ENCODE measurements at regions not wholly inside any gene's neighbourhood (a gene's known extent, or its start where the extent isn't known, plus 50 kb on each side); places are given as distances from the start of the nearest gene placed in this dataset.

- H2AFZ ChIP-seq (replicated peaks), result no peak overlapping the region
- H3K9me3 Mint-ChIP-seq, result no peaks in the 10 kb centered on the region
- H3K4me3 Mint-ChIP-seq, result no peak overlapping the region
- no peak overlapping the region for H3K4me2 ChIP-seq
- no peaks in the 10 kb centered on the region for H3K79me2 ChIP-seq (ENCODE audit: low read depth)
- H3K27ac ChIP-seq, result no peak overlapping the region
- H3K27me3 ChIP-seq, result no peaks in the 10 kb centered on the region
- no peak overlapping the region for H3K4me3 ChIP-seq
- no peaks in the 10 kb centered on the region for H3K36me3 Mint-ChIP-seq
- no peaks in the 10 kb centered on the region for H3K4me1 ChIP-seq
- TF ChIP-seq EZH2 (IDR thresholded peaks at IDR 0.05) (no peak), EZH2phosphoT487 (IDR thresholded peaks at IDR 0.05) (no peak), CTCF (IDR thresholded peaks at IDR 0.05) (no peak)
- no peaks in the 10 kb centered on the region for H3F3A ChIP-seq (ENCODE audit: low read depth)
- H3K9ac ChIP-seq, result no peak overlapping the region
- no peaks in the 10 kb centered on the region for H4K20me1 ChIP-seq (ENCODE audit: low read depth)
- no peak for DNase-seq (ENCODE audit: low spot score)
- H3K9me3 ChIP-seq (ENCODE audit: low read depth), result no peaks in the 10 kb centered on the region
- H3K4me1 Mint-ChIP-seq, result no peaks in the 10 kb centered on the region
- no peak overlapping the region for H3K27ac Mint-ChIP-seq
- no peaks in the 10 kb centered on the region for H3K27me3 Mint-ChIP-seq (ENCODE audit: insufficient read depth, low read depth)
- no peaks in the 10 kb centered on the region for H3K36me3 ChIP-seq
Observed at GRCh38 chr2:22842205-22842869, 542.6 kb upstream of the KLHL29 start.

GRCh38 chr2:22843919-22844537 lies 541.0 kb upstream of the KLHL29 start:
- no peaks in the 10 kb centered on the region for H3K27me3 Mint-ChIP-seq (ENCODE audit: insufficient read depth, low read depth)
- Histone ChIP-seq H4K20me1 (ENCODE audit: low read depth) (no peaks in the 10 kb centered on the region), H3K4me1 (no peaks in the 10 kb centered on the region), H3K4me2 (no peak overlapping the region), H3K9me3 (ENCODE audit: low read depth) (no peaks in the 10 kb centered on the region), H3K27ac (no peak overlapping the region), H2AFZ (replicated peaks) (no peak overlapping the region), H3F3A (ENCODE audit: low read depth) (no peaks in the 10 kb centered on the region), H3K4me3 (no peak overlapping the region), H3K79me2 (ENCODE audit: low read depth) (no peaks in the 10 kb centered on the region), H3K9ac (no peak overlapping the region), H3K36me3 (no peaks in the 10 kb centered on the region), H3K27me3 (no peaks in the 10 kb centered on the region)
- TF ChIP-seq EZH2phosphoT487 (IDR thresholded peaks at IDR 0.05), result no peak
- TF ChIP-seq CTCF (IDR thresholded peaks at IDR 0.05), result no peak
- no peak for TF ChIP-seq EZH2 (IDR thresholded peaks at IDR 0.05)
- no peaks in the 10 kb centered on the region for H3K36me3 Mint-ChIP-seq
- no peaks in the 10 kb centered on the region for H3K9me3 Mint-ChIP-seq
- H3K4me1 Mint-ChIP-seq, result no peaks in the 10 kb centered on the region
- DNase-seq (ENCODE audit: low spot score), result no peak
- no peak overlapping the region for H3K27ac Mint-ChIP-seq
- no peak overlapping the region for H3K4me3 Mint-ChIP-seq

- H3K27me3 ChIP-seq, result no peaks in the 10 kb centered on the region
- H3F3A ChIP-seq (ENCODE audit: low read depth), result no peaks in the 10 kb centered on the region
- no peak overlapping the region for H3K9ac ChIP-seq
- H3K27me3 Mint-ChIP-seq (ENCODE audit: insufficient read depth, low read depth), result no peaks in the 10 kb centered on the region
- no peak overlapping the region for H3K27ac Mint-ChIP-seq
- H3K79me2 ChIP-seq (ENCODE audit: low read depth), result no peaks in the 10 kb centered on the region
- no peak overlapping the region for H2AFZ ChIP-seq (replicated peaks)
- H3K36me3 Mint-ChIP-seq, result no peaks in the 10 kb centered on the region
- H3K27ac ChIP-seq, result no peak overlapping the region
- no peak for TF ChIP-seq EZH2phosphoT487 (IDR thresholded peaks at IDR 0.05)
- TF ChIP-seq EZH2 (IDR thresholded peaks at IDR 0.05), result no peak
- no peak for TF ChIP-seq CTCF (IDR thresholded peaks at IDR 0.05)
- H4K20me1 ChIP-seq (ENCODE audit: low read depth), result no peaks in the 10 kb centered on the region
- no peak for DNase-seq (ENCODE audit: low spot score)
- H3K9me3 Mint-ChIP-seq, result no peaks in the 10 kb centered on the region
- H3K4me1 ChIP-seq, result peaks cover 9% of the 10 kb centered on the region
- H3K4me3 ChIP-seq, result no peak overlapping the region
- H3K9me3 ChIP-seq (ENCODE audit: low read depth), result no peaks in the 10 kb centered on the region
- no peak overlapping the region for H3K4me2 ChIP-seq
- no peak overlapping the region for H3K4me3 Mint-ChIP-seq
- peaks cover 4% of the 10 kb centered on the region for H3K4me1 Mint-ChIP-seq
- H3K36me3 ChIP-seq, result no peaks in the 10 kb centered on the region
Observed at GRCh38 chr2:22850310-22850709, 534.7 kb upstream of the KLHL29 start.
